Neural crest cell (in vitro differentiated cells): ENCODE measurements at regions not wholly inside any gene's neighbourhood (a gene's known extent, or its start where the extent isn't known, plus 50 kb on each side); places are given as distances from the start of the nearest gene placed in this dataset.

Experiments
- DNase-seq: peaks from one replicate; pipeline ENCODE4 v3.0.0; 2021; ENCODE audit warnings: low read depth, mixed read lengths, low spot score
- H3K27ac Mint-ChIP-seq: one replicate; pipeline ENCODE4 v1.8.0; 2021; ENCODE audit warnings: mild to moderate bottlenecking, mixed read lengths; ENCODE audit not compliant: unreplicated experiment
- H3K27me3 Mint-ChIP-seq: 2 replicates; pipeline ENCODE4 v1.8.0; 2021; ENCODE audit warnings: low read depth, mild to moderate bottlenecking, mixed read lengths
- H3K36me3 Mint-ChIP-seq: 2 replicates; pipeline ENCODE4 v1.8.0; 2021; ENCODE audit warnings: low read depth, mild to moderate bottlenecking, mixed read lengths
- H3K4me1 Mint-ChIP-seq: 2 replicates; pipeline ENCODE4 v1.8.0; 2021; ENCODE audit warnings: mixed read lengths
- H3K4me3 Mint-ChIP-seq: one replicate; pipeline ENCODE4 v1.8.0; 2021; ENCODE audit warnings: mild to moderate bottlenecking, mixed read lengths
- H3K9me3 Mint-ChIP-seq: 2 replicates; pipeline ENCODE4 v1.8.0; 2021; ENCODE audit warnings: mixed read lengths
- CTCF ChIP-seq: fragments of 200-600 bp; sonication (generic); conservative IDR thresholded peaks from 2 replicates; pipeline ENCODE4 v1.5.0; 2021; ENCODE audit warnings: antibody characterized with exemption, mild to moderate bottlenecking

- no peak for TF ChIP-seq CTCF
- Mint-ChIP-seq H3K9me3 (no peaks in the 10 kb centered on the region), H3K36me3 (no peaks in the 10 kb centered on the region), H3K4me3 (no peak overlapping the region), H3K27me3 (no peaks in the 10 kb centered on the region), H3K27ac (no peak overlapping the region), H3K4me1 (peaks cover 6% of the 10 kb centered on the region)
- no peak for DNase-seq
Observed at GRCh38 chr12:123083661-123084571, 67.0 kb downstream of the PITPNM2 start.

- Mint-ChIP-seq H3K4me3 (no peak overlapping the region), H3K27me3 (no peaks in the 10 kb centered on the region), H3K9me3 (no peaks in the 10 kb centered on the region), H3K36me3 (no peaks in the 10 kb centered on the region), H3K27ac (no peak overlapping the region), H3K4me1 (peaks cover 25% of the 10 kb centered on the region)
- no peak for TF ChIP-seq CTCF
- DNase-seq = no peak
Observed at GRCh38 chr12:123080634-123081033, 70.3 kb downstream of the PITPNM2 start.

- no peaks in the 10 kb centered on the region for H3K9me3 Mint-ChIP-seq
- H3K27ac Mint-ChIP-seq = peak overlapping the region; percentile 67
- H3K4me1 Mint-ChIP-seq = peaks cover 29% of the 10 kb centered on the region
- no peaks in the 10 kb centered on the region for H3K27me3 Mint-ChIP-seq
- no peak for TF ChIP-seq CTCF
- no peak for DNase-seq
- no peak overlapping the region for H3K4me3 Mint-ChIP-seq
- H3K36me3 Mint-ChIP-seq = no peaks in the 10 kb centered on the region
Observed at GRCh38 chr12:123078531-123079155, 72.2 kb downstream of the PITPNM2 start.

- TF ChIP-seq CTCF = no peak
- Mint-ChIP-seq H3K36me3 (no peaks in the 10 kb centered on the region), H3K4me3 (no peak overlapping the region), H3K9me3 (no peaks in the 10 kb centered on the region), H3K27ac (no peak overlapping the region), H3K4me1 (peaks cover 29% of the 10 kb centered on the region), H3K27me3 (no peaks in the 10 kb centered on the region)
- no peak for DNase-seq
Observed at GRCh38 chr12:123078120-123078465, 72.8 kb downstream of the PITPNM2 start.

GRCh38 chr12:123077298-123078119, 73.4 kb downstream of the PITPNM2 start:
- H3K36me3 Mint-ChIP-seq = no peaks in the 10 kb centered on the region
- H3K9me3 Mint-ChIP-seq = no peaks in the 10 kb centered on the region
- no peak overlapping the region for H3K27ac Mint-ChIP-seq
- no peak overlapping the region for H3K4me3 Mint-ChIP-seq
- no peak for TF ChIP-seq CTCF
- no peak for DNase-seq
- no peaks in the 10 kb centered on the region for H3K27me3 Mint-ChIP-seq
- H3K4me1 Mint-ChIP-seq = peaks cover 29% of the 10 kb centered on the region
